ENCODE measurements at regions not wholly inside any gene's neighbourhood (a gene's known extent, or its start where the extent isn't known, plus 50 kb on each side); places are given as distances from the start of the nearest gene placed in this dataset.

- Histone ChIP-seq H3K4me3 (no peak overlapping the region), H3K9ac (ENCODE audit: insufficient read depth in 1 of 2, low read depth in 2 of 2, low read length in 2 of 2) (no peak overlapping the region), H3K4me1 (replicated peaks in 1 of 2; ENCODE audit: control insufficient read depth in 2 of 2, insufficient read depth in 2 of 2, low read length in 2 of 2) (no peaks in the 10 kb centered on the region; a peak in 1 of 5 replicates), H3K4me2 (ENCODE audit: insufficient read depth, low read length) (no peak overlapping the region), H3K9me3 (replicated peaks; ENCODE audit: control insufficient read depth, insufficient read depth, low read depth, low read length) (no peaks in the 10 kb centered on the region), H3K36me3 (ENCODE audit: control insufficient read depth, insufficient read depth, low read length) (no peaks in the 10 kb centered on the region), H3K27ac (ENCODE audit: extremely low read depth, low read depth, low read length) (no peak overlapping the region), H4K20me1 (replicated peaks; ENCODE audit: control insufficient read depth, insufficient read depth, low read length) (no peaks in the 10 kb centered on the region), H3K27me3 (ENCODE audit: control insufficient read depth in 2 of 2, insufficient read depth in 2 of 2, low read length in 2 of 2) (peaks cover 0 to 23% of the 10 kb centered on the region in 2 experiments; a peak in 4 of 5 replicates), H3K9me1 (ENCODE audit: control insufficient read depth, insufficient read depth, low read length) (no peaks in the 10 kb centered on the region), H3K79me2 (ENCODE audit: control insufficient read depth, insufficient read depth, low read length) (no peaks in the 10 kb centered on the region), H2AFZ (ENCODE audit: low read depth, low read length) (no peak overlapping the region)
- intact Hi-C loops (cut with micrococcal nuclease) (no loop called here), in situ Hi-C loops (cut with MboI) (no loop called here)
- BruUV-seq (replicated peaks), result no TSS peak
- ChIA-PET POLR2A (no interaction called here), CTCF (ENCODE audit: low intra/inter-chr PET ratio) (no interaction called here)
- DNase-seq (ENCODE audit: extremely low read depth in 1 of 4, low spot score in 3 of 4) (no peak), FAIRE-seq (no peak), ATAC-seq (no peak)
- 11% methylated on average over 5 of the region's 5 CpGs for WGBS (ENCODE audit: insufficient coverage, low coverage, missing lambda C conversion rate)
- TF ChIP-seq PTRF (tag; IDR thresholded peaks at IDR 0.05), result no peak
- TF ChIP-seq THRAP3 (IDR thresholded peaks at IDR 0.05; ENCODE audit: borderline replicate concordance), result no peak
- no peak for TF ChIP-seq IFI16 (CRISPR knock-in tag; IDR thresholded peaks at IDR 0.05)
- no peak for TF ChIP-seq SP2 (IDR thresholded peaks at IDR 0.05; ENCODE audit: extremely low read depth, low read depth, low read length, poor library complexity, severe bottlenecking)
- no peak for TF ChIP-seq HMG20A (CRISPR knock-in tag; conservative IDR thresholded peaks at IDR 0.05)
- TF ChIP-seq HDAC8 (tag; IDR thresholded peaks at IDR 0.05), result no peak
- no peak for TF ChIP-seq HNRNPLL (IDR thresholded peaks at IDR 0.05; ENCODE audit: low read depth, low read length, poor library complexity, severe bottlenecking)
- no peak for TF ChIP-seq MAFG (tag; conservative IDR thresholded peaks at IDR 0.05)
Observed at GRCh38 chr14:71180397-71180796, 273.1 kb downstream of the PCNX1 start.

All from K562 (cell line).